ENCODE measurements at regions not wholly inside any gene's neighbourhood (a gene's known extent, or its start where the extent isn't known, plus 50 kb on each side); places are given as distances from the start of the nearest gene placed in this dataset.

GRCh38 chr14:71296184-71296583 lies 388.9 kb downstream of the PCNX1 start:
- no TSS peak for BruUV-seq (replicated peaks)
- no peaks in the 10 kb centered on the region for H3K36me3 ChIP-seq (ENCODE audit: control insufficient read depth, insufficient read depth, low read length)
- no peak overlapping the region for H4K5ac ChIP-seq (ENCODE audit: low read depth, low read length)
- H2BK5ac ChIP-seq (ENCODE audit: low read depth, low read length, poor library complexity, severe bottlenecking), result no peak overlapping the region
- no peak overlapping the region for H3K14ac ChIP-seq (replicated peaks; ENCODE audit: low read depth, low read length)
- H3K79me1 ChIP-seq (ENCODE audit: low read depth in 1 of 2, low read length in 2 of 2), result no peaks in the 10 kb centered on the region
- no peak for ATAC-seq (ENCODE audit: low read depth)
- no peak overlapping the region for H4K91ac ChIP-seq (ENCODE audit: insufficient read depth, low read depth, low read length)
- H2BK15ac ChIP-seq (ENCODE audit: low read depth, low read length), result no peak overlapping the region
- POLR2A ChIA-PET (ENCODE audit: unreplicated experiment), result no interaction called here
- no peak overlapping the region for H3K4me2 ChIP-seq (ENCODE audit: low read depth, low read length)
- no peaks in the 10 kb centered on the region for H3K9me1 ChIP-seq (ENCODE audit: insufficient read depth, low read length)
- no peak overlapping the region for H2BK20ac ChIP-seq (ENCODE audit: low read depth, low read length)
- CTCF ChIA-PET, result no interaction called here
- no peaks in the 10 kb centered on the region for H3K27me3 ChIP-seq (ENCODE audit: control insufficient read depth, insufficient read depth, low read length)
- in situ Hi-C loops (cut with MboI; ENCODE audit: low sequenced_read_pairs) (no loop called here), intact Hi-C loops (cut with micrococcal nuclease) (no loop called here), dilution Hi-C loops (cut with HindIII; ENCODE audit: low sequenced_read_pairs, unreplicated experiment) (no loop called here)
- no peak for TF ChIP-seq CTCF (conservative IDR thresholded peaks at IDR 0.05; ENCODE audit: low read depth, low read length)
- TF ChIP-seq MXI1 (IDR thresholded peaks at IDR 0.05; ENCODE audit: borderline replicate concordance, low read depth, low read length), result no peak
- no peak for TF ChIP-seq MAFK (IDR thresholded peaks at IDR 0.05; ENCODE audit: low read depth, low read length)
- TF ChIP-seq SMC3 (IDR thresholded peaks at IDR 0.05; ENCODE audit: low read depth, low read length), result no peak
- TF ChIP-seq RFX5 (IDR thresholded peaks at IDR 0.05; ENCODE audit: low read depth, low read length), result no peak
- no peak for TF ChIP-seq MAZ (IDR thresholded peaks at IDR 0.05; ENCODE audit: borderline replicate concordance, low read depth, low read length)
- no peak for TF ChIP-seq NFE2L2 (IDR thresholded peaks at IDR 0.05; ENCODE audit: low read depth, low read length)
- TF ChIP-seq FOS (IDR thresholded peaks at IDR 0.05; ENCODE audit: low read depth, low read length), result no peak
- no peak for TF ChIP-seq BHLHE40 (IDR thresholded peaks at IDR 0.05; ENCODE audit: low read depth, low read length)
- TF ChIP-seq POLR2A (IDR thresholded peaks at IDR 0.05; ENCODE audit: low read depth, low read length), result no peak
- TF ChIP-seq USF2 (IDR thresholded peaks at IDR 0.05; ENCODE audit: low read depth, low read length), result no peak
- no peak for TF ChIP-seq CEBPB (IDR thresholded peaks at IDR 0.05; ENCODE audit: low read depth, low read length)
- TF ChIP-seq RCOR1 (IDR thresholded peaks at IDR 0.05; ENCODE audit: insufficient replicate concordance, low read length), result no peak
- no peak for TF ChIP-seq RAD21 (IDR thresholded peaks at IDR 0.05; ENCODE audit: low read length)
- no peak for TF ChIP-seq ELK1 (IDR thresholded peaks at IDR 0.05; ENCODE audit: borderline replicate concordance, low read depth, low read length)
- TF ChIP-seq CHD1 (IDR thresholded peaks at IDR 0.05; ENCODE audit: low read depth, low read length), result no peak
- H3K4me1 ChIP-seq (ENCODE audit: control insufficient read depth, insufficient read depth, low read length), result no peaks in the 10 kb centered on the region; the same call in 1 of the 2 replicates
- H3K56ac ChIP-seq (ENCODE audit: extremely low read depth, insufficient read depth, low read length), result no peak overlapping the region
- no peak overlapping the region for H3K4me3 ChIP-seq (ENCODE audit: insufficient read depth, low read depth, low read length)
- H2AK9ac ChIP-seq (replicated peaks; ENCODE audit: low read depth, low read length, poor library complexity), result no peak overlapping the region
- H3K9ac ChIP-seq (ENCODE audit: low read depth, low read length), result no peak overlapping the region
- no peak overlapping the region for H3K4ac ChIP-seq (ENCODE audit: low read depth, low read length)
- no peak overlapping the region for H2BK120ac ChIP-seq (ENCODE audit: low read depth, low read length)
- no peak for DNase-seq
- no peak overlapping the region for H2AFZ ChIP-seq (replicated peaks; ENCODE audit: low read length, poor library complexity)
- H2AK5ac ChIP-seq (ENCODE audit: low read depth, low read length), result no peak overlapping the region
- no peak overlapping the region for H4K8ac ChIP-seq (ENCODE audit: low read depth in 2 of 2, low read length in 2 of 2)
- H3K27ac ChIP-seq (ENCODE audit: insufficient read depth, low read length), result no peak overlapping the region
- no peak overlapping the region for H3K18ac ChIP-seq (ENCODE audit: low read depth, low read length)
- no peaks in the 10 kb centered on the region for H3K9me3 ChIP-seq (ENCODE audit: control insufficient read depth, insufficient read depth, low read length)
- no peaks in the 10 kb centered on the region for H4K20me1 ChIP-seq (ENCODE audit: insufficient read depth, low read length)
- H3K23ac ChIP-seq (ENCODE audit: low read depth, low read length), result no peak overlapping the region
